Trophoblast cell (in vitro differentiated cells and primary cell): ENCODE measurements at regions not wholly inside any gene's neighbourhood (a gene's known extent, or its start where the extent isn't known, plus 50 kb on each side); places are given as distances from the start of the nearest gene placed in this dataset.

Experiments used
- DNase-seq, 2 donors: peaks; one replicate each; pipeline ENCODE4 v3.0.0-alpha.2; 2016
- H2AFZ ChIP-seq: 2 replicates; pipeline ENCODE4 v1.6.1; 2013; ENCODE audit warnings: low read length, moderate library complexity, mild to moderate bottlenecking; ENCODE audit not compliant: insufficient read depth, poor library complexity
- H2AK5ac ChIP-seq: 2 replicates; pipeline ENCODE4 v1.6.1; 2013; ENCODE audit warnings: mild to moderate bottlenecking, low read length
- H2BK120ac ChIP-seq: 2 replicates; pipeline ENCODE4 v1.6.1; 2013; ENCODE audit warnings: low read length, mild to moderate bottlenecking, moderate library complexity; ENCODE audit not compliant: insufficient read depth, poor library complexity
- H2BK12ac ChIP-seq: 2 replicates; pipeline ENCODE4 v1.6.1; 2013; ENCODE audit warnings: mild to moderate bottlenecking, low read length, moderate library complexity
- H2BK5ac ChIP-seq: 2 replicates; pipeline ENCODE4 v1.6.1; 2013; ENCODE audit warnings: low read length, low read depth, moderate library complexity, mild to moderate bottlenecking; ENCODE audit not compliant: poor library complexity
- H3K14ac ChIP-seq: 2 replicates; pipeline ENCODE4 v1.6.1; 2013; ENCODE audit warnings: mild to moderate bottlenecking, low read length
- H3K18ac ChIP-seq: 2 replicates; pipeline ENCODE4 v1.6.1; 2013; ENCODE audit warnings: mild to moderate bottlenecking, low read length
- H3K23ac ChIP-seq: 2 replicates; pipeline ENCODE4 v1.6.1; 2013; ENCODE audit warnings: low read length
- H3K27ac ChIP-seq: 2 replicates; pipeline ENCODE4 v1.5.1; 2013; ENCODE audit warnings: low read depth, mild to moderate bottlenecking, inconsistent platforms, low read length, moderate library complexity
- H3K27me3 ChIP-seq: 2 replicates; pipeline ENCODE4 v1.6.1; 2013; ENCODE audit warnings: inconsistent platforms, mild to moderate bottlenecking, low read length, moderate library complexity; ENCODE audit not compliant: insufficient read depth
- H3K36me3 ChIP-seq, 2 experiments: 1 replicate in 1 of 2; 2 replicates in 1 of 2; pipeline ENCODE4 v1.6.1; 2013; ENCODE audit warnings: low read length in 2 of 2, mild to moderate bottlenecking in 2 of 2, moderate library complexity in 1 of 2; ENCODE audit not compliant: insufficient read depth in 2 of 2, control insufficient read depth in 1 of 2
- H3K4ac ChIP-seq: 2 replicates; pipeline ENCODE4 v1.6.1; 2013; ENCODE audit warnings: low read depth, mild to moderate bottlenecking, low read length, moderate library complexity
- H3K4me1 ChIP-seq, 2 experiments: 1 replicate in 1 of 2; 2 replicates in 1 of 2; pipeline ENCODE4 v1.6.1; 2013; ENCODE audit warnings: low read length in 2 of 2, mild to moderate bottlenecking in 2 of 2, moderate library complexity in 1 of 2; ENCODE audit not compliant: insufficient read depth in 2 of 2, control insufficient read depth in 1 of 2
- H3K4me2 ChIP-seq: 2 replicates; pipeline ENCODE4 v1.6.1; 2013; ENCODE audit warnings: inconsistent platforms, mild to moderate bottlenecking, low read length, moderate library complexity
- H3K4me3 ChIP-seq: 2 replicates; pipeline ENCODE4 v1.5.1; 2013; ENCODE audit warnings: mild to moderate bottlenecking, low read depth, low read length, inconsistent platforms
- H3K79me1 ChIP-seq: one replicate; pipeline ENCODE4 v1.6.1; 2013; ENCODE audit warnings: low read length
- H3K79me2 ChIP-seq: 2 replicates; pipeline ENCODE4 v1.6.1; 2013; ENCODE audit warnings: low read length, mild to moderate bottlenecking; ENCODE audit not compliant: control insufficient read depth, insufficient read depth, poor library complexity
- H3K9ac ChIP-seq: 2 replicates; pipeline ENCODE4 v1.6.1; 2013; ENCODE audit warnings: mild to moderate bottlenecking, low read length
- H3K9me3 ChIP-seq: 2 replicates; pipeline ENCODE4 v1.6.1; 2013; ENCODE audit warnings: low read depth, mild to moderate bottlenecking, control low read depth, inconsistent platforms, low read length; ENCODE audit not compliant: insufficient read depth
- H4K12ac ChIP-seq: 2 replicates; pipeline ENCODE4 v1.6.1; 2013; ENCODE audit warnings: low read depth, mild to moderate bottlenecking, low read length, moderate library complexity
- H4K8ac ChIP-seq: 2 replicates; pipeline ENCODE4 v1.6.1; 2013; ENCODE audit warnings: low read depth, mild to moderate bottlenecking, low read length, moderate library complexity
- H4K91ac ChIP-seq: one replicate; pipeline ENCODE4 v1.6.1; 2013; ENCODE audit warnings: low read depth, mild to moderate bottlenecking, low read length, moderate library complexity
- whole genome bisulfite sequencing: extraction: QIAGEN DNeasy Blood & Tissue Kit; methylation state at CpG from one replicate; pipeline ENCODE4 v1.1.7; 2013; ENCODE audit warnings: missing lambda C conversion rate; ENCODE audit not compliant: insufficient read length, insufficient coverage; ENCODE audit errors: extremely low coverage; 5-methylcytosine and 5-hydroxymethylcytosine counted together

GRCh38 chr4:37542706-37543105, 143.5 kb downstream of the RELL1 start:
- H4K8ac ChIP-seq: no peak overlapping the region
- H3K4me3 ChIP-seq: no peak overlapping the region
- no peak overlapping the region for H3K14ac ChIP-seq
- no peak overlapping the region for H2BK5ac ChIP-seq
- peaks cover 2% of the 10 kb centered on the region for H3K79me2 ChIP-seq
- H2BK12ac ChIP-seq: no peak overlapping the region
- H2BK120ac ChIP-seq: no peak overlapping the region
- H3K23ac ChIP-seq: no peak overlapping the region
- H3K79me1 ChIP-seq: no peaks in the 10 kb centered on the region
- peaks cover 3% of the 10 kb centered on the region for H3K9me3 ChIP-seq
- H3K4ac ChIP-seq: no peak overlapping the region
- no peak overlapping the region for H4K91ac ChIP-seq
- no peak overlapping the region for H2AK5ac ChIP-seq
- no CpG with 5 or more reads among the region's 2 CpGs for WGBS
- no peaks in the 10 kb centered on the region for H3K36me3 ChIP-seq
- H2AFZ ChIP-seq: no peak overlapping the region
- no peak overlapping the region for H3K9ac ChIP-seq
- no peak overlapping the region for H3K18ac ChIP-seq
- H3K27me3 ChIP-seq: no peaks in the 10 kb centered on the region
- no peak for DNase-seq
- no peak overlapping the region for H3K27ac ChIP-seq
- H4K12ac ChIP-seq: no peak overlapping the region
- H3K4me1 ChIP-seq: peaks cover 2 to 11% of the 10 kb centered on the region in 2 experiments
- H3K4me2 ChIP-seq: no peak overlapping the region

DNA sequence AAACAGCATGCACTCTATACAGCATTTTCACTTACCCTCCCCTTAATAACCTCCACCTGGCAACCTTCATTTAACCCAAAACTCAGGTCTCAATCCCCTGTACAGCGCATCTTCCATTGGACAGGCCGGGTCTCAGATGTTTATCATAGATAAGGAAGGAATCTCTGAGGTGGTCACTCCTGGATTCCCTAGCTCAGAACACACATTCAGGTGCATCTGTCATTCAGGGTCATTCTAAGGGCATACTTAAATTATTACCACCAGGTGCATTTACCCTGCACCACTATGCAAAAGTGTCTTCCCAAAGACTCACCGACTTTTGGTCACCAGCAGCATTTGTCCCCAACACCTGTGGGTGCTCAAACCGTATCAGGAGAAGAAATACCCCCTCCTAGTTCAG, 144.2 kb downstream of the RELL1 start:
- H3K9ac ChIP-seq: no peak overlapping the region
- no peak overlapping the region for H3K4ac ChIP-seq
- no peak for DNase-seq
- no CpG with 5 or more reads among the region's 4 CpGs for WGBS
- no peak overlapping the region for H2BK120ac ChIP-seq
- no peak overlapping the region for H2BK5ac ChIP-seq
- no peak overlapping the region for H4K12ac ChIP-seq
- no peak overlapping the region for H3K14ac ChIP-seq
- H2AFZ ChIP-seq: no peak overlapping the region
- H2BK12ac ChIP-seq: no peak overlapping the region
- no peaks in the 10 kb centered on the region for H3K27me3 ChIP-seq
- no peak overlapping the region for H4K8ac ChIP-seq
- H3K23ac ChIP-seq: no peak overlapping the region
- H2AK5ac ChIP-seq: no peak overlapping the region
- peaks cover 2 to 11% of the 10 kb centered on the region in 2 experiments for H3K4me1 ChIP-seq
- no peaks in the 10 kb centered on the region for H3K79me1 ChIP-seq
- peaks cover 2% of the 10 kb centered on the region for H3K79me2 ChIP-seq
- H3K4me3 ChIP-seq: no peak overlapping the region
- H3K18ac ChIP-seq: no peak overlapping the region
- H3K27ac ChIP-seq: no peak overlapping the region
- H3K36me3 ChIP-seq: no peaks in the 10 kb centered on the region
- no peak overlapping the region for H4K91ac ChIP-seq
- H3K9me3 ChIP-seq: peaks cover 3% of the 10 kb centered on the region
- H3K4me2 ChIP-seq: no peak overlapping the region

GRCh38 chr4:37540486-37540885, 145.7 kb downstream of the RELL1 start:
- Histone ChIP-seq H3K79me1 (no peaks in the 10 kb centered on the region), H3K4me3 (no peak overlapping the region), H3K4me1 (peaks cover 2 to 11% of the 10 kb centered on the region in 2 experiments), H2AK5ac (no peak overlapping the region), H2BK5ac (no peak overlapping the region), H3K9ac (no peak overlapping the region), H3K9me3 (no peaks in the 10 kb centered on the region), H2AFZ (no peak overlapping the region), H3K23ac (no peak overlapping the region), H3K79me2 (peaks cover 2% of the 10 kb centered on the region), H4K12ac (no peak overlapping the region), H3K18ac (no peak overlapping the region), H3K27me3 (no peaks in the 10 kb centered on the region), H2BK120ac (no peak overlapping the region), H3K36me3 (no peaks in the 10 kb centered on the region), H3K27ac (no peak overlapping the region), H4K8ac (no peak overlapping the region), H3K4me2 (no peak overlapping the region), H4K91ac (no peak overlapping the region), H3K14ac (no peak overlapping the region), H3K4ac (no peak overlapping the region), H2BK12ac (no peak overlapping the region)
- DNase-seq: no peak
- WGBS: no CpG with 5 or more reads among the region's 2 CpGs

- no peak overlapping the region for H4K8ac ChIP-seq
- H3K14ac ChIP-seq: no peak overlapping the region
- no peak overlapping the region for H3K23ac ChIP-seq
- WGBS: 100% methylated on average over 1 of the region's 7 CpGs
- no peak overlapping the region for H3K4me2 ChIP-seq
- no peak overlapping the region for H3K4ac ChIP-seq
- peaks cover 2% of the 10 kb centered on the region for H3K9me3 ChIP-seq
- no peak overlapping the region for H2BK12ac ChIP-seq
- H2BK120ac ChIP-seq: no peak overlapping the region
- peaks cover 2% of the 10 kb centered on the region for H3K79me2 ChIP-seq
- H3K4me1 ChIP-seq: peaks cover 2 to 8% of the 10 kb centered on the region in 2 experiments
- H3K79me1 ChIP-seq: no peaks in the 10 kb centered on the region
- H4K12ac ChIP-seq: no peak overlapping the region
- H2AFZ ChIP-seq: no peak overlapping the region
- no peak overlapping the region for H3K9ac ChIP-seq
- H2AK5ac ChIP-seq: no peak overlapping the region
- H3K18ac ChIP-seq: no peak overlapping the region
- DNase-seq: peak in 1 of 2 donors; percentile 21
- H3K27ac ChIP-seq: no peak overlapping the region
- H2BK5ac ChIP-seq: no peak overlapping the region
- H3K27me3 ChIP-seq: no peaks in the 10 kb centered on the region
- no peak overlapping the region for H3K4me3 ChIP-seq
- H3K36me3 ChIP-seq: no peaks in the 10 kb centered on the region
- no peak overlapping the region for H4K91ac ChIP-seq
Measured at GRCh38 chr4:37538931-37539330, 147.2 kb downstream of the RELL1 start.
